K562 (cell line): ENCODE measurements at regions not wholly inside any gene's neighbourhood (a gene's known extent, or its start where the extent isn't known, plus 50 kb on each side); places are given as distances from the start of the nearest gene placed in this dataset.

Source experiments
- CBX5 ChIP-seq: IDR thresholded peaks from 2 replicates; pipeline ENCODE4 v1.6.1; 2014; ENCODE audit warnings: low read depth, borderline replicate concordance
- CTCF ChIP-seq, 3 experiments: IDR thresholded peaks in 2 of 3; conservative IDR thresholded peaks in 1 of 3; 2 replicates each; pipeline ENCODE4 v1.5.1; 2011 to 2012; ENCODE audit warnings: low read length in 3 of 3, mild to moderate bottlenecking in 3 of 3, control low read depth in 2 of 3, improper control_type of control experiment in 1 of 3, inconsistent platforms in 1 of 3, low read depth in 1 of 3, mixed read lengths in 1 of 3, moderate library complexity in 1 of 3; ENCODE audit not compliant: insufficient read depth in 2 of 3
- POLR2A ChIP-seq: fragments of 450-650 bp; conservative IDR thresholded peaks from 2 replicates; pipeline ENCODE4 v1.6.1; 2016
- TRIM24 ChIP-seq, 2 experiments: fragments of 450-650 bp; IDR thresholded peaks; 2 replicates each; pipeline ENCODE4 v1.6.1; 2016
- USF1 ChIP-seq: sonication (generic); formaldehyde crosslinking; IDR thresholded peaks from 2 replicates; pipeline ENCODE4 v1.9.0; 2022; ENCODE audit warnings: mild to moderate bottlenecking, missing genetic modification reagents
- ZNF311 ChIP-seq: fragments of 250-450 bp; sonication (Bioruptor Pico); IDR thresholded peaks from 2 replicates; pipeline ENCODE4 v1.4.0; 2020; ENCODE audit warnings: mild to moderate bottlenecking, moderate library complexity

- TF ChIP-seq TRIM24 (IDR thresholded peaks at IDR 0.05) = no peak
- no peak for TF ChIP-seq POLR2A
- TF ChIP-seq CBX5 = no peak
- TF ChIP-seq ZNF311 (CRISPR knock-in tag) = no peak
- no peak for TF ChIP-seq CTCF (IDR thresholded peaks at IDR 0.05 in 2 of 3, conservative IDR thresholded peaks at IDR 0.05 in 1 of 3; ENCODE audit: insufficient read depth in 2 of 3, low read depth in 1 of 3, low read length in 3 of 3)
- TF ChIP-seq USF1 (CRISPR knock-in tag) = no peak
Observed at GRCh38 chr10:125417605-125418004, 257.2 kb upstream of the CTBP2 start.
